ENCODE measurements at regions not wholly inside any gene's neighbourhood (a gene's known extent, or its start where the extent isn't known, plus 50 kb on each side); places are given as distances from the start of the nearest gene placed in this dataset.

DNA sequence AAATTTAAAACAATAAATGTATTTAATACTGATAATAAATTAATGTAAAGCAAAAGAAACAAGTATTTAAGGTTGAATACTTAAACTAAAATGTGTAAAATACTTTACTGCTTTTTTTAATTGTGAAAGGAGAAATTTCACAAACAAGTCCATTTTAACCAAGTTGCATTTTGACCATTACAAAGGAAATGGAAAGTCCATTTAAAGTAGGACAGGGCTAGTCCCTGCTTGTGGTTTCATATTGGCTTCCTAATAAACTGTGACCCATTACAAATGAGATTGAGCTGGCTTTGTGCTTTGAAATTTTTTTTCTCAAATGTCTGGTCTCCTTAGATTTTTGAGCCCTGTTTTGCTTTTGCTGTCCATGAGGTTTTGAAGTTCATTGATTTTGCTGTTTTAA is 527.6 kb downstream of the MAFB start (continued):
- TF ChIP-seq, protein P1, sequence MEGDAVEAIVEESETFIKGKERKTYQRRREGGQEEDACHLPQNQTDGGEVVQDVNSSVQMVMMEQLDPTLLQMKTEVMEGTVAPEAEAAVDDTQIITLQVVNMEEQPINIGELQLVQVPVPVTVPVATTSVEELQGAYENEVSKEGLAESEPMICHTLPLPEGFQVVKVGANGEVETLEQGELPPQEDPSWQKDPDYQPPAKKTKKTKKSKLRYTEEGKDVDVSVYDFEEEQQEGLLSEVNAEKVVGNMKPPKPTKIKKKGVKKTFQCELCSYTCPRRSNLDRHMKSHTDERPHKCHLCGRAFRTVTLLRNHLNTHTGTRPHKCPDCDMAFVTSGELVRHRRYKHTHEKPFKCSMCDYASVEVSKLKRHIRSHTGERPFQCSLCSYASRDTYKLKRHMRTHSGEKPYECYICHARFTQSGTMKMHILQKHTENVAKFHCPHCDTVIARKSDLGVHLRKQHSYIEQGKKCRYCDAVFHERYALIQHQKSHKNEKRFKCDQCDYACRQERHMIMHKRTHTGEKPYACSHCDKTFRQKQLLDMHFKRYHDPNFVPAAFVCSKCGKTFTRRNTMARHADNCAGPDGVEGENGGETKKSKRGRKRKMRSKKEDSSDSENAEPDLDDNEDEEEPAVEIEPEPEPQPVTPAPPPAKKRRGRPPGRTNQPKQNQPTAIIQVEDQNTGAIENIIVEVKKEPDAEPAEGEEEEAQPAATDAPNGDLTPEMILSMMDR (conservative IDR thresholded peaks at IDR 0.05; ENCODE audit: low read depth in 2 of 2) = no peak

DNA sequence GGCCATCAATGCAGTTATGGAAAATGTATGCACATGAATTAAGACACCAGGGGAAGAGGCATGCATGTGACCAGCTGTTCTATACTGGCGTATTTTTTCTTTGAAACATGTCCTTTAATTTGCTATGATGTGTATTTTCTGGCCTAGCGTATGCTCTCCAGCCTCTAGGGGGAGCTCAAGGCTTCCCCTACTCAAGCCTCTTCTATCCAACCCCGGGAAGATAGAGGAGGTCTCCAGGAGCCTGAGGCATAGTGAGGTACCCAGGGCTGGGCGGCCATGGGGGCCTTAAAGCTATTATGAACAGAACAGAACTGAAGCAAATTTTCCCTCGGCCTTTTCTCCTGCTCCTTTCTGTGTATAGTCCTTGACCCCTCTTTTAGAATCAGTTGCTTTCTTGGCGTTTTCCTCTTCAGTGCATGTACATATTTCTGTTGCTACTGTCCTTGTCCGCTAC is 528.9 kb downstream of the MAFB start:
- no peaks in the 10 kb centered on the region for H3K36me3 ChIP-seq (ENCODE audit: insufficient read depth)
- no peak overlapping the region for H3K4me2 ChIP-seq
- TF ChIP-seq ZNF462 (CRISPR knock-in tag; IDR thresholded peaks at IDR 0.05) = peak; percentile 74
- no peak for TF ChIP-seq POLR2AphosphoS5 (IDR thresholded peaks at IDR 0.05; ENCODE audit: low read depth)
- TF ChIP-seq, protein P2, sequence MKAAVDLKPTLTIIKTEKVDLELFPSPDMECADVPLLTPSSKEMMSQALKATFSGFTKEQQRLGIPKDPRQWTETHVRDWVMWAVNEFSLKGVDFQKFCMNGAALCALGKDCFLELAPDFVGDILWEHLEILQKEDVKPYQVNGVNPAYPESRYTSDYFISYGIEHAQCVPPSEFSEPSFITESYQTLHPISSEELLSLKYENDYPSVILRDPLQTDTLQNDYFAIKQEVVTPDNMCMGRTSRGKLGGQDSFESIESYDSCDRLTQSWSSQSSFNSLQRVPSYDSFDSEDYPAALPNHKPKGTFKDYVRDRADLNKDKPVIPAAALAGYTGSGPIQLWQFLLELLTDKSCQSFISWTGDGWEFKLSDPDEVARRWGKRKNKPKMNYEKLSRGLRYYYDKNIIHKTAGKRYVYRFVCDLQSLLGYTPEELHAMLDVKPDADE (IDR thresholded peaks at IDR 0.05) = no peak
- TF ChIP-seq ZNF331 (CRISPR knock-in tag; IDR thresholded peaks at IDR 0.05; ENCODE audit: low read depth) = no peak
- TF ChIP-seq, protein P1 (conservative IDR thresholded peaks at IDR 0.05; ENCODE audit: low read depth in 2 of 2) = peak; percentile 76 to 85
- Mint-ChIP-seq H3K27ac (no peak overlapping the region), H3K9me3 (no peaks in the 10 kb centered on the region), H3K4me1 (no peaks in the 10 kb centered on the region; the same call in 2 of the 3 replicates), H3K4me3 (no peak overlapping the region), H3K27me3 (ENCODE audit: insufficient read depth, low read depth, poor library complexity) (no peaks in the 10 kb centered on the region), H3K36me3 (ENCODE audit: low read depth) (no peaks in the 10 kb centered on the region)
- DNase-seq (ENCODE audit: low spot score) (peak; percentile 87), ATAC-seq (peak; percentile 99)
- no peak overlapping the region for H3K4me3 ChIP-seq
- H3K27me3 ChIP-seq (ENCODE audit: insufficient read depth) = no peaks in the 10 kb centered on the region
- no peaks in the 10 kb centered on the region for H3K79me2 ChIP-seq (replicated peaks; ENCODE audit: insufficient read depth)
- no peak overlapping the region for H3K27ac ChIP-seq (ENCODE audit: low read depth)
- H4K20me1 ChIP-seq (replicated peaks; ENCODE audit: insufficient read depth) = no peaks in the 10 kb centered on the region
- H3K9me2 ChIP-seq (ENCODE audit: insufficient read depth) = no peaks in the 10 kb centered on the region
- no peaks in the 10 kb centered on the region for H3K4me1 ChIP-seq (ENCODE audit: insufficient read depth)
- H2AFZ ChIP-seq = no peak overlapping the region
- H3F3A ChIP-seq (replicated peaks; ENCODE audit: low read depth) = no peaks in the 10 kb centered on the region
